Posterior vena cava (tissue), 2 donors: ENCODE measurements at regions not wholly inside any gene's neighbourhood (a gene's known extent, or its start where the extent isn't known, plus 50 kb on each side); places are given as distances from the start of the nearest gene placed in this dataset.
"Not testable (repeated sequence)": the region's sequence is repeated elsewhere in the genome, so short reads cannot be mapped to it uniquely, and the experiment has no call there.

Experiments used
- DNase-seq: peaks from one replicate; pipeline ENCODE4 v3.0.0-alpha.2; 2020; ENCODE audit warnings: low spot score
- intact Hi-C, 2 donors: fragments of 100-400 bp; cut with DNase I; formaldehyde crosslinking; loops; one replicate each; pipeline versions ENCODE4 v1.14.1 to v1.14.2; 2022 to 2023
- donor health status: DM: yes; HTN: yes; CAD: no.
- donor health status: DM: yes; HTN: yes; CAD: no.

- no peak for DNase-seq
- intact Hi-C loops = no loop called here
These were observed 434.5 kb upstream of the GYPC start for GRCh38 chr2:126221506-126221905.

GRCh38 chr2:126222278-126222677, 433.7 kb upstream of the GYPC start:
- no peak for DNase-seq
- intact Hi-C loops = no loop called here

- intact Hi-C loops = no loop called here
- DNase-seq = no peak
These were observed 431.2 kb upstream of the GYPC start for GRCh38 chr2:126224776-126225175.

GRCh38 chr2:126227250-126227649, 428.7 kb upstream of the GYPC start:
- intact Hi-C loops = no loop called here
- no peak for DNase-seq

- intact Hi-C loops = no loop called here
- no peak for DNase-seq
These were observed 427.4 kb upstream of the GYPC start for GRCh38 chr2:126228531-126228930.

GRCh38 chr2:126238251-126238650, 417.7 kb upstream of the GYPC start:
- DNase-seq = no peak
- intact Hi-C loops = no loop called here

- intact Hi-C loops = no loop called here
- DNase-seq = no peak
These were observed 416.5 kb upstream of the GYPC start for GRCh38 chr2:126239320-126239955.

- no peak for DNase-seq
- intact Hi-C loops = no loop called here
These were observed 415.0 kb upstream of the GYPC start for GRCh38 chr2:126241001-126241400.

- intact Hi-C loops = no loop called here
- DNase-seq = no peak
These were observed 414.5 kb upstream of the GYPC start for GRCh38 chr2:126241411-126241810.

- intact Hi-C loops = no loop called here
- no peak for DNase-seq
These were observed 411.0 kb upstream of the GYPC start for GRCh38 chr2:126244937-126245336.

- DNase-seq = no peak
- intact Hi-C loops = no loop called here
These were observed 402.3 kb upstream of the GYPC start for GRCh38 chr2:126253669-126254068.

- no peak for DNase-seq
- intact Hi-C loops = no loop called here
These were observed 391.3 kb upstream of the GYPC start for GRCh38 chr2:126264625-126265024.

- intact Hi-C loops = no loop called here
- no peak for DNase-seq
These were observed 386.0 kb upstream of the GYPC start for GRCh38 chr2:126269911-126270310.

GRCh38 chr2:126270587-126270986, 385.4 kb upstream of the GYPC start:
- DNase-seq = no peak
- intact Hi-C loops = no loop called here

- no peak for DNase-seq
- intact Hi-C loops = no loop called here
These were observed 383.6 kb upstream of the GYPC start for GRCh38 chr2:126272401-126272800.

GRCh38 chr2:126275098-126275497, 380.9 kb upstream of the GYPC start:
- intact Hi-C loops = no loop called here
- DNase-seq = no peak

- intact Hi-C loops, DNase-seq: not testable (repeated sequence)
These were observed 379.7 kb upstream of the GYPC start for GRCh38 chr2:126276268-126276667.

- no peak for DNase-seq
These were observed 367.6 kb upstream of the GYPC start for GRCh38 chr2:126288362-126288761.

GRCh38 chr2:126293962-126294361, 362.0 kb upstream of the GYPC start:
- intact Hi-C loops, DNase-seq: not testable (repeated sequence)

More at GRCh38 chr2:126288362-126288761, 367.6 kb upstream of the GYPC start:
- intact Hi-C loops = no loop called here

GRCh38 chr2:126299469-126299976, 356.4 kb upstream of the GYPC start:
- intact Hi-C loops = no loop called here
- DNase-seq = no peak

GRCh38 chr2:126300348-126300747, 355.6 kb upstream of the GYPC start:
- intact Hi-C loops = no loop called here
- no peak for DNase-seq

- intact Hi-C loops = no loop called here
- no peak for DNase-seq
These were observed 353.9 kb upstream of the GYPC start for GRCh38 chr2:126302043-126302442.
